DND-41 (cell line): ENCODE measurements at regions not wholly inside any gene's neighbourhood (a gene's known extent, or its start where the extent isn't known, plus 50 kb on each side); places are given as distances from the start of the nearest gene placed in this dataset.

Experiments
- ATAC-seq: fragments of 200-7000 bp; cut with Tn5 transposase; 3 replicates; pipeline ENCODE4 v1.9.1; 2021; ENCODE audit warnings: low read depth; ENCODE audit not compliant: insufficient read depth
- DNase-seq: peaks from one replicate; pipeline ENCODE4 v3.0.0-alpha.2; 2020
- H2AFZ ChIP-seq: 2 replicates; pipeline ENCODE4 v1.6.0; 2012; ENCODE audit warnings: low read depth, low read length
- H3K27ac ChIP-seq: 2 replicates; pipeline ENCODE4 v1.5.1; 2012; ENCODE audit warnings: low read length, inconsistent platforms
- H3K27me3 ChIP-seq: fragments of 200-600 bp; sonication (generic); 2 replicates; pipeline ENCODE4 v1.6.0; 2012; ENCODE audit warnings: low read length, mild to moderate bottlenecking, inconsistent platforms; ENCODE audit not compliant: insufficient read depth, poor library complexity
- H3K36me3 ChIP-seq: 2 replicates; pipeline ENCODE4 v1.5.1; 2012; ENCODE audit warnings: low read length, inconsistent platforms; ENCODE audit not compliant: insufficient read depth
- H3K4me1 ChIP-seq: 2 replicates; pipeline ENCODE4 v1.5.1; 2012; ENCODE audit warnings: mild to moderate bottlenecking, low read length; ENCODE audit not compliant: insufficient read depth
- H3K4me2 ChIP-seq: 2 replicates; pipeline ENCODE4 v1.6.0; 2012; ENCODE audit warnings: mild to moderate bottlenecking, moderate library complexity, low read length, inconsistent platforms; ENCODE audit not compliant: insufficient read depth
- H3K4me3 ChIP-seq, 2 experiments: fragments of 200-600 bp in 1 of 2; shearing (Covaris generic) in 1 of 2; 2 replicates each; pipeline ENCODE4 v1.5.1; 2012 to 2016; ENCODE audit warnings: inconsistent platforms in 2 of 2, low read length in 2 of 2, mild to moderate bottlenecking in 2 of 2, low read depth in 1 of 2, moderate library complexity in 1 of 2
- H3K79me2 ChIP-seq: 2 replicates; pipeline ENCODE4 v1.6.0; 2012; ENCODE audit warnings: low read length, inconsistent platforms; ENCODE audit not compliant: insufficient read depth
- H3K9ac ChIP-seq: 2 replicates; pipeline ENCODE4 v1.6.0; 2012; ENCODE audit warnings: low read depth, mild to moderate bottlenecking, inconsistent platforms, low read length, moderate library complexity
- H3K9me3 ChIP-seq: 2 replicates; pipeline ENCODE4 v1.5.1; 2012; ENCODE audit warnings: low read length, moderate library complexity, mild to moderate bottlenecking, inconsistent platforms; ENCODE audit not compliant: insufficient read depth, severe bottlenecking
- H4K20me1 ChIP-seq: 2 replicates; pipeline ENCODE4 v1.6.0; 2012; ENCODE audit warnings: low read length; ENCODE audit not compliant: insufficient read depth
- EZH2 ChIP-seq: IDR thresholded peaks from 3 replicates; pipeline ENCODE4 v1.6.1; 2012; ENCODE audit warnings: borderline replicate concordance, low read depth, mild to moderate bottlenecking, moderate library complexity, low read length, inconsistent platforms; ENCODE audit not compliant: severe bottlenecking
- TF ChIP-seq, protein P1 (sequence below): IDR thresholded peaks from 2 replicates; pipeline ENCODE4 v1.5.1; 2012; ENCODE audit warnings: borderline replicate concordance, low read length, moderate library complexity, mild to moderate bottlenecking; ENCODE audit not compliant: poor library complexity, severe bottlenecking; ENCODE audit errors: extremely low read depth

DNA sequence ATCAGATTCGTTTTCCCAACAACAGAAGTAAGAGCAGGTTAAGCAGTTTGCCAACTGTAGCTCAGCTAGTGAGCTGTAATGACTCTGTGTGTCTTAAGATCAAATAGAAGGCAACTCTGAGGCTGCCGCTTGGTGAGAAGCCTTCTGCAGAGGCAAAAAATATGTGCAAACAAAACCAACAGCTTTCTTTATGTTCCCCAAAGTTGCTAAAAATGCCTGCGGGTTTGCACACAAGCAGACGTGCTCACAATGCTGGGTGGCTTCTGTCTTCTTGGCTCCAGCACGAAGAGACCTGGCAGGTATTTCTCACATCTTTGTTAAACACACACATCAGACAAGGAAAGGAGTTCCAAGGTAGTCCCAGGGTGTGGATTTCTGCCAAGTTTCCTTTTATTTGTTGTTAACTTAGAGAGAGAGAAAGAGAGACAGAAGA, 158.9 kb upstream of the JUN start:
- Histone ChIP-seq H2AFZ (no peak overlapping the region), H3K9ac (no peak overlapping the region), H3K36me3 (no peaks in the 10 kb centered on the region), H4K20me1 (no peaks in the 10 kb centered on the region), H3K4me1 (peaks cover 30% of the 10 kb centered on the region), H3K9me3 (no peaks in the 10 kb centered on the region), H3K79me2 (no peaks in the 10 kb centered on the region), H3K4me3 (no peak overlapping the region), H3K27me3 (no peaks in the 10 kb centered on the region), H3K27ac (peak overlapping the region; percentile 86), H3K4me2 (no peak overlapping the region)
- TF ChIP-seq, protein P1, sequence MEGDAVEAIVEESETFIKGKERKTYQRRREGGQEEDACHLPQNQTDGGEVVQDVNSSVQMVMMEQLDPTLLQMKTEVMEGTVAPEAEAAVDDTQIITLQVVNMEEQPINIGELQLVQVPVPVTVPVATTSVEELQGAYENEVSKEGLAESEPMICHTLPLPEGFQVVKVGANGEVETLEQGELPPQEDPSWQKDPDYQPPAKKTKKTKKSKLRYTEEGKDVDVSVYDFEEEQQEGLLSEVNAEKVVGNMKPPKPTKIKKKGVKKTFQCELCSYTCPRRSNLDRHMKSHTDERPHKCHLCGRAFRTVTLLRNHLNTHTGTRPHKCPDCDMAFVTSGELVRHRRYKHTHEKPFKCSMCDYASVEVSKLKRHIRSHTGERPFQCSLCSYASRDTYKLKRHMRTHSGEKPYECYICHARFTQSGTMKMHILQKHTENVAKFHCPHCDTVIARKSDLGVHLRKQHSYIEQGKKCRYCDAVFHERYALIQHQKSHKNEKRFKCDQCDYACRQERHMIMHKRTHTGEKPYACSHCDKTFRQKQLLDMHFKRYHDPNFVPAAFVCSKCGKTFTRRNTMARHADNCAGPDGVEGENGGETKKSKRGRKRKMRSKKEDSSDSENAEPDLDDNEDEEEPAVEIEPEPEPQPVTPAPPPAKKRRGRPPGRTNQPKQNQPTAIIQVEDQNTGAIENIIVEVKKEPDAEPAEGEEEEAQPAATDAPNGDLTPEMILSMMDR = no peak
- TF ChIP-seq EZH2 = no peak
- ATAC-seq (no peak), DNase-seq (no peak)

DNA sequence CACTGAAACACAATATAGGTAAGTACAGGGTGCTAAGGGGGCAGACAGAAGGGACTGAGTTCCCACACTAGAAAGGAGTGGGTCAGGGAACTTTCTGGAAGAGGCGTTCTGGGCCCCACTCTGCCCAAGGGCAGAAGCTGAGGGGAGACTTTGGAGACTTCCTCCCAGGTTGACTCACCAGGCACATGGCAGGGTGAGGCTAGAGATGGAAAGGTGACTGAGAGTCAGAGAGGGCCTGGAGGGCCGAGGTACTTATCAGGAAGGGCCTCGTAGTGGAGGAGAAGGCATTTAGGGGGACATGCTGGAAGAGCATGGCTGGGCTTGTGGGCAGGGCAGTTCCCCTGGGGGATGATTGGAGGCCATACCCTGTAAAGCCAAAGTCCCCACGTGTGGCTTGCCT, 159.9 kb upstream of the JUN start:
- TF ChIP-seq EZH2 = no peak
- TF ChIP-seq, protein P1 = no peak
- Histone ChIP-seq H3K4me2 (no peak overlapping the region), H3K4me1 (peaks cover 30% of the 10 kb centered on the region), H2AFZ (no peak overlapping the region), H3K79me2 (no peaks in the 10 kb centered on the region), H3K9ac (no peak overlapping the region), H3K27ac (no peak overlapping the region), H4K20me1 (no peaks in the 10 kb centered on the region), H3K4me3 (no peak overlapping the region), H3K36me3 (no peaks in the 10 kb centered on the region), H3K9me3 (no peaks in the 10 kb centered on the region), H3K27me3 (no peaks in the 10 kb centered on the region)
- ATAC-seq (no peak), DNase-seq (no peak)

DNA sequence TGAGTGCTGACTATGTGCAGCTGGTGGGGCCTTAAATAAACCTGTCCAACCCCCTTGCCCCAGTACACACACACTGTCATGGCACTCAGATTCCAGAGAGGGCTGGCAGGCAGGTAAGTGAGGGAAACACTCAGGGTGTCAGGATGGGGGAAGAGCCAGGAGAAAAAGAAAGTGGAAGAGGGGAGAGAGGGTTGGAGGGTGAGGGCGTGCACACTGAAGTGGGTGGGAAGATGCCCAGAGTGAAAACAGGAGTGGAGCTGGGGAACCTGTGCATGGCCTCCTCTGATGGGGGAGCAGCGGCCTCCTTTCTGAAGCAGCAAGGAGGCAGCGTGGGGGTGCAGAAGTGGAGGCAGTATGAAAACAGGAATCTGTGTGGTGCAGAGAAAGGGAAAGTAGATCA, 160.6 kb upstream of the JUN start:
- TF ChIP-seq EZH2 = no peak
- TF ChIP-seq, protein P1 = no peak
- Histone ChIP-seq H3K79me2 (no peaks in the 10 kb centered on the region), H4K20me1 (no peaks in the 10 kb centered on the region), H3K9me3 (no peaks in the 10 kb centered on the region), H3K9ac (no peak overlapping the region), H2AFZ (no peak overlapping the region), H3K27me3 (no peaks in the 10 kb centered on the region), H3K4me3 (no peak overlapping the region), H3K4me1 (peaks cover 30% of the 10 kb centered on the region), H3K36me3 (no peaks in the 10 kb centered on the region), H3K27ac (no peak overlapping the region), H3K4me2 (no peak overlapping the region)
- ATAC-seq = no peak
- DNase-seq = no peak

DNA sequence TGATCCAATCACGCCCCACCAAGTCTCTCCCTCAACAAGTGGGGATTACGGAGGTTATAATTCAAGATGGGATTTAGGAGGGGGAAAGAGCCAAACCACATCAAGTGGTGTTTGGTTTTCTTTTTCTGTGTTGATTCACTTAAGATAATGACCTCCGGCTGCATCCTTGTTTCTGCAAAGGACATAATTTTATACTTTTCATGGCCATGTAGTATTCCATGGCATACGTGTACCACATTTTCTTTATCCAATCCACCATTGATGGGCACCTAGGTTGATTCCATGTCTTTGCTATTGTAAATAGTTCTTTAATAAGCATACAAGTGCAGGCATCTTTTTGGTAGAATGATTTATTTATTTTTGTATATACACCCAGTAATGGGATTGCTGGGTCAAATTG, 162.5 kb upstream of the JUN start:
- H3K4me3 ChIP-seq = no peak overlapping the region
- no peaks in the 10 kb centered on the region for H3K36me3 ChIP-seq
- no peak for ATAC-seq
- H3K79me2 ChIP-seq = no peaks in the 10 kb centered on the region
- no peaks in the 10 kb centered on the region for H4K20me1 ChIP-seq
- no peaks in the 10 kb centered on the region for H3K9me3 ChIP-seq
- H3K9ac ChIP-seq = no peak overlapping the region
- peaks cover 19% of the 10 kb centered on the region for H3K4me1 ChIP-seq
- no peak overlapping the region for H3K4me2 ChIP-seq
- H3K27me3 ChIP-seq = no peaks in the 10 kb centered on the region
- TF ChIP-seq, protein P1 = no peak
- no peak for TF ChIP-seq EZH2
- DNase-seq = no peak
- H2AFZ ChIP-seq = no peak overlapping the region
- no peak overlapping the region for H3K27ac ChIP-seq
